AG09309 (cell line): ENCODE measurements at regions not wholly inside any gene's neighbourhood (a gene's known extent, or its start where the extent isn't known, plus 50 kb on each side); places are given as distances from the start of the nearest gene placed in this dataset.

Experiments used
- DNase-seq: peaks from one replicate; pipeline ENCODE4 v3.0.0-alpha.2; 2010; ENCODE audit warnings: low read depth
- H3K4me3 ChIP-seq: 2 replicates; pipeline ENCODE4 v1.5.1; 2011; ENCODE audit warnings: mild to moderate bottlenecking, low read depth, low read length, moderate library complexity; ENCODE audit not compliant: control insufficient read depth
- TF ChIP-seq, protein P1 (sequence below): IDR thresholded peaks from 2 replicates; pipeline ENCODE4 v1.5.1; 2011; ENCODE audit warnings: mild to moderate bottlenecking, low read depth, low read length, inconsistent platforms; ENCODE audit not compliant: insufficient read depth, control insufficient read depth; ENCODE audit errors: missing control alignments

- TF ChIP-seq, protein P1, sequence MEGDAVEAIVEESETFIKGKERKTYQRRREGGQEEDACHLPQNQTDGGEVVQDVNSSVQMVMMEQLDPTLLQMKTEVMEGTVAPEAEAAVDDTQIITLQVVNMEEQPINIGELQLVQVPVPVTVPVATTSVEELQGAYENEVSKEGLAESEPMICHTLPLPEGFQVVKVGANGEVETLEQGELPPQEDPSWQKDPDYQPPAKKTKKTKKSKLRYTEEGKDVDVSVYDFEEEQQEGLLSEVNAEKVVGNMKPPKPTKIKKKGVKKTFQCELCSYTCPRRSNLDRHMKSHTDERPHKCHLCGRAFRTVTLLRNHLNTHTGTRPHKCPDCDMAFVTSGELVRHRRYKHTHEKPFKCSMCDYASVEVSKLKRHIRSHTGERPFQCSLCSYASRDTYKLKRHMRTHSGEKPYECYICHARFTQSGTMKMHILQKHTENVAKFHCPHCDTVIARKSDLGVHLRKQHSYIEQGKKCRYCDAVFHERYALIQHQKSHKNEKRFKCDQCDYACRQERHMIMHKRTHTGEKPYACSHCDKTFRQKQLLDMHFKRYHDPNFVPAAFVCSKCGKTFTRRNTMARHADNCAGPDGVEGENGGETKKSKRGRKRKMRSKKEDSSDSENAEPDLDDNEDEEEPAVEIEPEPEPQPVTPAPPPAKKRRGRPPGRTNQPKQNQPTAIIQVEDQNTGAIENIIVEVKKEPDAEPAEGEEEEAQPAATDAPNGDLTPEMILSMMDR, result no peak
- no peak overlapping the region for H3K4me3 ChIP-seq
- no peak for DNase-seq
These were observed 732.8 kb upstream of the IGFBP3 start for GRCh38 chr7:46653848-46654247.

DNA sequence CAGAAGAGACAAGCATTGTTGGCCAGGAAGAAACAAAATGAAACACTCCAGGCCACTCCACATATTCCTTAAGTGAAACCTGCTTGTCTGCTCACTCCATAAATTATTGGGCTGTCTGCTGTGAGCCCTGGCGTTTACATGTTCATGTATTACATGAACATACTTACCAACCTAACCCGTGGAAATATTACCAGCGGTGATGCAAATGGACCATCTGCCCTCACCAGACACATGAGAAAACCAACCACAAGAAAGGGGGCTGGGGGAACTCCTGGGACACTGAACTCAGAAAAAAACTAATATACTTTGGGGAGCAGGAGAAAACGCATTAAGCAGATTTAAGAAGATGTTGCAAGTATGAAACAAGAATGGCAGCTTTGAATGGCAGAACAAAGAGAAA, 731.2 kb upstream of the IGFBP3 start:
- TF ChIP-seq, protein P1, result no peak
- no peak overlapping the region for H3K4me3 ChIP-seq
- DNase-seq, result no peak

DNA sequence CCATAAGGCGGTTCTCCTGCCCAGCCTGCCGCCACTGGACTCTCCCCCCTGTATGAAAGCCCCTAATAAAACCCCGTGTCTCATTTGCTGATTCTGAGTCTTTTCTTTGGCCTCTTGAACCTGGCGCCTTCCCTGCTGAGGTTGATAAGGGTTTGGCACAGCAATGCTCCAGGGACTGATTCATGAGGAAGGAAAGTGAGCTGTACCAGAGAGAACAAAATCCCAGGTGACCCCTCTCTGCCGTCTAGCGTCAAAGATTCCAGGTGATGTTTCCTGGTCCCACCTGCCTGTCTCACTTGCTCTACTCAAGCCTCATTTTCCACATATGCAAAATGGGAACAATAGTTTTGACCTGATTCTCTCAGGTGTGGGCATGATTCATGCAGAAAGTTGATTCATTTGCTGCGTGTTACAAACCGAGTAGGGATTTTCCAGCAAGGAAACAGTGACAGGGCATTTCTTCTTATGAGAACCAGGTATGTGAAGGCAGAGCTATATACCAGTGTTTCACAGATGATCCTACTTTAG, 730.6 kb upstream of the IGFBP3 start:
- DNase-seq, result no peak
- TF ChIP-seq, protein P1, result no peak
- H3K4me3 ChIP-seq, result no peak overlapping the region

DNA sequence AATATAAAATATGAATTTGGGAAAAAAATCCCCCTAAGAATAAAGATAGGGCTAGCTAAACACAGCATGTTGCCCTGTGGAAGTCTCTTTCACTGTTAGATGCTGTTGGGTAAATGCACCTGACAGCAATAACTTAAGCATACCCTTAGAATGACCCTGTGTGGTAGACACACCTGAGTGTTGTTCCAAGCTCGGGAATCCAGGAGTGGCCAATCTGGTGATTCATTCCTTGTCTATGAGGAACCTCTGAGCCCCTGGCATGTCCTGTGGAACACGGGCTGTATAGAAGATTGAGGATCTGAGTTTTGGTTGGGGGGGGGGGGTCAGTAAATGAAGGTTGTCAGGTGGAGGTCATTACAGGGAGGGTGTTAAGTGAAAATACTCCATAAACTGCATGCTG, 730.0 kb upstream of the IGFBP3 start:
- no peak for DNase-seq
- TF ChIP-seq, protein P1, result no peak
- H3K4me3 ChIP-seq, result no peak overlapping the region

GRCh38 chr7:46649876-46650275, 728.8 kb upstream of the IGFBP3 start:
- DNase-seq, result no peak
- H3K4me3 ChIP-seq, result no peak overlapping the region
- TF ChIP-seq, protein P1, result no peak

- H3K4me3 ChIP-seq, result no peak overlapping the region
- no peak for DNase-seq
- TF ChIP-seq, protein P1, result no peak
These were observed 717.0 kb upstream of the IGFBP3 start for GRCh38 chr7:46637793-46638735.
